ENCODE measurements at regions not wholly inside any gene's neighbourhood (a gene's known extent, or its start where the extent isn't known, plus 50 kb on each side); places are given as distances from the start of the nearest gene placed in this dataset.

- no peak for TF ChIP-seq SIN3A (IDR thresholded peaks at IDR 0.05; ENCODE audit: borderline replicate concordance, insufficient read depth, low read length)
- TF ChIP-seq POLR2AphosphoS5 (IDR thresholded peaks at IDR 0.05; ENCODE audit: low read depth, low read length): no peak
These were observed 133.4 kb upstream of the CXCR4 start for GRCh38 chr2:136251197-136251884.

- TF ChIP-seq, protein P1, sequence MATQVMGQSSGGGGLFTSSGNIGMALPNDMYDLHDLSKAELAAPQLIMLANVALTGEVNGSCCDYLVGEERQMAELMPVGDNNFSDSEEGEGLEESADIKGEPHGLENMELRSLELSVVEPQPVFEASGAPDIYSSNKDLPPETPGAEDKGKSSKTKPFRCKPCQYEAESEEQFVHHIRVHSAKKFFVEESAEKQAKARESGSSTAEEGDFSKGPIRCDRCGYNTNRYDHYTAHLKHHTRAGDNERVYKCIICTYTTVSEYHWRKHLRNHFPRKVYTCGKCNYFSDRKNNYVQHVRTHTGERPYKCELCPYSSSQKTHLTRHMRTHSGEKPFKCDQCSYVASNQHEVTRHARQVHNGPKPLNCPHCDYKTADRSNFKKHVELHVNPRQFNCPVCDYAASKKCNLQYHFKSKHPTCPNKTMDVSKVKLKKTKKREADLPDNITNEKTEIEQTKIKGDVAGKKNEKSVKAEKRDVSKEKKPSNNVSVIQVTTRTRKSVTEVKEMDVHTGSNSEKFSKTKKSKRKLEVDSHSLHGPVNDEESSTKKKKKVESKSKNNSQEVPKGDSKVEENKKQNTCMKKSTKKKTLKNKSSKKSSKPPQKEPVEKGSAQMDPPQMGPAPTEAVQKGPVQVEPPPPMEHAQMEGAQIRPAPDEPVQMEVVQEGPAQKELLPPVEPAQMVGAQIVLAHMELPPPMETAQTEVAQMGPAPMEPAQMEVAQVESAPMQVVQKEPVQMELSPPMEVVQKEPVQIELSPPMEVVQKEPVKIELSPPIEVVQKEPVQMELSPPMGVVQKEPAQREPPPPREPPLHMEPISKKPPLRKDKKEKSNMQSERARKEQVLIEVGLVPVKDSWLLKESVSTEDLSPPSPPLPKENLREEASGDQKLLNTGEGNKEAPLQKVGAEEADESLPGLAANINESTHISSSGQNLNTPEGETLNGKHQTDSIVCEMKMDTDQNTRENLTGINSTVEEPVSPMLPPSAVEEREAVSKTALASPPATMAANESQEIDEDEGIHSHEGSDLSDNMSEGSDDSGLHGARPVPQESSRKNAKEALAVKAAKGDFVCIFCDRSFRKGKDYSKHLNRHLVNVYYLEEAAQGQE (IDR thresholded peaks at IDR 0.05; ENCODE audit: insufficient read depth in 1 of 2, low read depth in 2 of 2, low read length in 2 of 2): no peak
These were observed 132.2 kb upstream of the CXCR4 start for GRCh38 chr2:136250131-136250530.

- no peak for TF ChIP-seq POLR2AphosphoS5 (IDR thresholded peaks at IDR 0.05; ENCODE audit: low read depth, low read length)
- no peak for TF ChIP-seq TAF1 (IDR thresholded peaks at IDR 0.05; ENCODE audit: borderline replicate concordance, insufficient read depth, low read length)
- no peak for TF ChIP-seq FOXP2 (optimal IDR thresholded peaks at IDR 0.05; ENCODE audit: borderline replicate concordance, extremely low read depth, extremely low read length, insufficient read depth)
- TF ChIP-seq, protein P1 (IDR thresholded peaks at IDR 0.05; ENCODE audit: insufficient read depth in 1 of 2, low read depth in 2 of 2, low read length in 2 of 2): no peak
- no peak for TF ChIP-seq SIN3A (IDR thresholded peaks at IDR 0.05; ENCODE audit: borderline replicate concordance, insufficient read depth, low read length)
These were observed 131.0 kb upstream of the CXCR4 start for GRCh38 chr2:136248907-136249306.

- TF ChIP-seq, protein P1 (IDR thresholded peaks at IDR 0.05; ENCODE audit: insufficient read depth in 1 of 2, low read depth in 2 of 2, low read length in 2 of 2): no peak
- TF ChIP-seq POLR2AphosphoS5 (IDR thresholded peaks at IDR 0.05; ENCODE audit: low read depth, low read length): no peak
- TF ChIP-seq TAF1 (IDR thresholded peaks at IDR 0.05; ENCODE audit: borderline replicate concordance, insufficient read depth, low read length): no peak
- TF ChIP-seq FOXP2 (optimal IDR thresholded peaks at IDR 0.05; ENCODE audit: borderline replicate concordance, extremely low read depth, extremely low read length, insufficient read depth): no peak
- no peak for TF ChIP-seq SIN3A (IDR thresholded peaks at IDR 0.05; ENCODE audit: borderline replicate concordance, insufficient read depth, low read length)
These were observed 130.3 kb upstream of the CXCR4 start for GRCh38 chr2:136248242-136248641.

DNA sequence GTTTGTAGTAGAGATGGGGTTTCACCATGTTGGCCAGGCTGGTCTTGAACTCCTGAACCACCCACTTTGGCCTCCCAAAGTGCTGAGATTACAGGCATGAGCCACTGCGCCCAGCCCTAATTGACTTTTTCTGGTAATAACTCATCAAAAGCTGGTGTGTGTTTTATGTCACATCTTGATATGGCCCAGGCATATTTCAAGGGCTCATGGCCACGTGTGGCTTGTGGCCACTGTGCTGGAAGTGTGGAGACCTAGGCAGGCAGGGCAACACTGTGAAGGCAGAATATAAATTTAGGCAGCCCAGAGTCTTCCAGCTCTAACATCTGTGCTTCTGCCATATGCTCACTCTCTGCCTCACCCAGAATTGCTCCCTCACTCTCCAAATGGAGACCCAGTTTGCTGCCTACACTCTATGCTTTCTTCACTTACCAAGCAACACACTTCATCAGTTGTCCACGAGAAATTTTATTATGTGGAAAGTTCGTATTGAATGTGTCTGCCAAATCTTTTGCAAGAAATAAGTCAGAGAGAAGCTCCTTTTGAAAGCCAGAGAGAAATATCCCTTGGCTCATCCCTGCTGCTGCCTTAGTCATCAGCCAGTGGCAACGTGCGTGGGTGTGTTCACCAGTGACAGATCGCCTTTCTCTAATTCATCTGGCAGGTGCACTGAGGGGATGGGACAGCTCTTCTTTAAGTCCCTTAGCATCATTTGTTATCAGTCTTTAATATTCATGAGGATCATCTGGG is 129.4 kb upstream of the CXCR4 start:
- TF ChIP-seq, protein P1 (IDR thresholded peaks at IDR 0.05; ENCODE audit: insufficient read depth in 1 of 2, low read depth in 2 of 2, low read length in 2 of 2): no peak
- TF ChIP-seq POLR2AphosphoS5 (IDR thresholded peaks at IDR 0.05; ENCODE audit: low read depth, low read length): no peak
